B cell (primary cell): ENCODE measurements at regions not wholly inside any gene's neighbourhood (a gene's known extent, or its start where the extent isn't known, plus 50 kb on each side); places are given as distances from the start of the nearest gene placed in this dataset.

ENCODE experiments used
- ATAC-seq: fragments of 200-7000 bp; cut with Tn5 transposase; one replicate; pipeline ENCODE4 v1.10.0; 2021; ENCODE audit warnings: low read depth, mild to moderate bottlenecking, moderate number of reproducible peaks, moderate library complexity
- CTCF ChIA-PET: fragments of 350-600 bp; sonication (Branson Sonifier 250); formaldehyde crosslinking; loops from one replicate; lab custom pipeline; 2021; ENCODE audit warnings: antibody characterized with exemption, inconsistent platforms; lab: Charles Lee
- POLR2A ChIA-PET: fragments of 350-600 bp; sonication (Branson Sonifier 250); formaldehyde crosslinking; loops from one replicate; lab custom pipeline; 2021; ENCODE audit warnings: antibody characterized with exemption; lab: Charles Lee
- DNase-seq: peaks from one replicate; pipeline ENCODE4 v3.0.0; 2013
- H2AFZ ChIP-seq: 2 replicates; pipeline ENCODE4 v1.6.1; 2012; ENCODE audit warnings: mild to moderate bottlenecking, low read depth, low read length; ENCODE audit not compliant: insufficient read depth, poor library complexity, severe bottlenecking
- H3K27ac ChIP-seq, 2 donors: 1 replicate in 1 of 2; 2 replicates in 1 of 2; pipeline ENCODE4 v1.5.1; 2012 to 2013; ENCODE audit warnings: low read length in 2 of 2, mild to moderate bottlenecking in 2 of 2, moderate library complexity in 1 of 2
- H3K27me3 ChIP-seq, 4 experiments: fragments of 200-600 bp in 1 of 4; sonication (generic) in 1 of 4; replicated peaks in 1 of 4; 1 replicate in 2 of 4; 2 replicates in 2 of 4; pipeline versions ENCODE4 v1.6.1 to v1.7.0; 2013 to 2016; ENCODE audit warnings: low read length in 3 of 4, mild to moderate bottlenecking in 2 of 4, mixed read lengths in 1 of 4, moderate library complexity in 1 of 4; ENCODE audit not compliant: insufficient read depth in 4 of 4, control insufficient read depth in 3 of 4; ENCODE audit errors: control extremely low read depth in 1 of 4
- H3K36me3 ChIP-seq, 2 experiments: replicated peaks in 1 of 2; 1 replicate in 1 of 2; 2 replicates in 1 of 2; pipeline versions ENCODE4 v1.6.1 to v1.7.1; 2013; ENCODE audit warnings: low read length in 1 of 2; ENCODE audit not compliant: insufficient read depth in 2 of 2, control insufficient read depth in 1 of 2; ENCODE audit errors: control extremely low read depth in 1 of 2, extremely low read depth in 1 of 2
- H3K4me1 ChIP-seq, 2 donors: fragments of 200-600 bp in 1 of 2; sonication (generic) in 1 of 2; 1 replicate in 1 of 2; 2 replicates in 1 of 2; pipeline versions ENCODE4 v1.5.1 to v1.6.1; 2013 to 2017; ENCODE audit warnings: low read length in 2 of 2; ENCODE audit not compliant: control insufficient read depth in 2 of 2, insufficient read depth in 2 of 2
- H3K4me2 ChIP-seq: replicated peaks from 2 replicates; pipeline ENCODE3; 2012; ENCODE audit warnings: mild to moderate bottlenecking, low read depth, low read length; ENCODE audit not compliant: poor library complexity, severe bottlenecking
- H3K4me3 ChIP-seq, 5 experiments: fragments of 200-600 bp in 1 of 5; sonication (generic) in 1 of 5; 1 replicate in 3 of 5; 2 replicates in 2 of 5; pipeline versions ENCODE4 v1.5.1 to v1.7.0; 2011 to 2016; ENCODE audit warnings: low read length in 4 of 5, mild to moderate bottlenecking in 4 of 5, low read depth in 2 of 5, control low read depth in 1 of 5, moderate library complexity in 1 of 5; ENCODE audit not compliant: insufficient read depth in 1 of 5; ENCODE audit errors: control extremely low read depth in 1 of 5, extremely low read depth in 1 of 5
- H3K79me2 ChIP-seq: fragments of 200-600 bp; sonication (generic); one replicate; pipeline ENCODE4 v1.6.0; 2016; ENCODE audit warnings: low read length; ENCODE audit not compliant: control insufficient read depth, insufficient read depth
- H3K9ac ChIP-seq: fragments of 200-600 bp; sonication (generic); 2 replicates; pipeline ENCODE4 v1.6.1; 2017; ENCODE audit warnings: mild to moderate bottlenecking, low read length, moderate library complexity
- H3K9me3 ChIP-seq, 3 donors: one replicate each; pipeline versions ENCODE4 v1.6.1 to v1.7.1; 2013; ENCODE audit warnings: low read length in 2 of 3; ENCODE audit not compliant: control insufficient read depth in 2 of 3, insufficient read depth in 1 of 3; ENCODE audit errors: control extremely low read depth in 1 of 3
- H4K20me1 ChIP-seq: 2 replicates; pipeline ENCODE4 v1.6.0; 2012; ENCODE audit warnings: mild to moderate bottlenecking, low read length; ENCODE audit not compliant: insufficient read depth, control insufficient read depth, poor library complexity, severe bottlenecking
- H3K27ac Mint-ChIP-seq: one replicate; pipeline ENCODE4 v1.8.0; 2021; ENCODE audit warnings: mixed read lengths
- H3K27me3 Mint-ChIP-seq: one replicate; pipeline ENCODE4 v1.8.0; 2021; ENCODE audit warnings: mixed read lengths
- H3K4me1 Mint-ChIP-seq: one replicate; pipeline ENCODE4 v1.8.0; 2021; ENCODE audit warnings: mixed read lengths
- H3K4me3 Mint-ChIP-seq: one replicate; pipeline ENCODE4 v1.8.0; 2021; ENCODE audit warnings: mixed read lengths
- H3K9me3 Mint-ChIP-seq: one replicate; pipeline ENCODE4 v1.8.0; 2022; ENCODE audit warnings: mixed read lengths; ENCODE audit not compliant: insufficient read depth
- EZH2 ChIP-seq: IDR thresholded peaks from 2 replicates; pipeline ENCODE4 v1.6.1; 2012; ENCODE audit warnings: borderline replicate concordance, low read depth, mild to moderate bottlenecking, moderate library complexity, low read length; ENCODE audit not compliant: insufficient read depth, poor library complexity, severe bottlenecking
- WGBS: methylation state at CpG from one replicate; pipeline ENCODE4 v1.1.5; 2013; ENCODE audit warnings: missing lambda C conversion rate; ENCODE audit not compliant: insufficient coverage; 5-methylcytosine and 5-hydroxymethylcytosine counted together
- intact Hi-C: fragments of 100-400 bp; cut with micrococcal nuclease; formaldehyde crosslinking; loops from one replicate; pipeline ENCODE4 v1.10.0; 2022
- TF ChIP-seq, protein P1 (sequence below): fragments of 200-600 bp; IDR thresholded peaks from one replicate; pipeline ENCODE4 v1.8.0; 2022; ENCODE audit warnings: antibody characterized with exemption, mild to moderate bottlenecking

DNA sequence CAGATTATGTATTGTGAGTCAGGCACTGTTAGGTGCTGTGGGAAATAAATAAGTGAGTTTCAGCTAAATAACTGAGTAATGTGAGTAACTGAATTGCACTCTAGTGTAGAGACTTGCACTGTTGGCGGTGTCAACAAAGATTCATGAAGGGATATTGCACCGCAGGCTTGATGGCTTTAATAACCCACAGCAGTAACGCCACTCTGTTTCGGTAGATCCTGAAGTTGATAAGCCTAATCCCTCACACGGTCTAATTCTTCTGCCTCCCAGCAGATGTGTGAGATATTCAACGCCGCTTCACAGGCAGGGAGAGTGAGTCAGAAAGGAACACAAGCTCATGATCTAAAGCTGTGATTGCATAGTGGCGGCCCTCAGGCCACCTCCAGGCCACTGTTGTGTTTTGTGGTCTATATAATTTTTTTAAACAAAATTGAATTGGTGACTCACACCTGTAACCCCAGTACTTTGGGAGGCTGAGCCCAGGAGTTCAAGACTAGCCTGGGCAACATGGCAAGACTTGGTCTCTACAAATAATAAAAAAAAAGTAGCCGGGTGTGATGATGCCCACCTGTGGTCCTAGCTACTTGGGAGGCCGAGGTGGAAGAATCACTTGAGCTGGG is 94.3 kb downstream of the LIPG start:
- Mint-ChIP-seq H3K4me3 (no peak overlapping the region), H3K27me3 (peaks cover 6% of the 10 kb centered on the region), H3K4me1 (no peaks in the 10 kb centered on the region), H3K9me3 (no peaks in the 10 kb centered on the region), H3K27ac (no peak overlapping the region)
- Histone ChIP-seq H3K4me2 (no peak overlapping the region), H3K27ac (no peak overlapping the region), H3K27me3 (no peaks in the 10 kb centered on the region), H2AFZ (no peak overlapping the region), H3K79me2 (no peaks in the 10 kb centered on the region), H3K4me1 (no peaks in the 10 kb centered on the region), H3K9ac (no peak overlapping the region), H3K36me3 (no peaks in the 10 kb centered on the region), H4K20me1 (no peaks in the 10 kb centered on the region), H3K9me3 (no peaks in the 10 kb centered on the region), H3K4me3 (no peak overlapping the region)
- DNase-seq, result no peak
- intact Hi-C loops, result no loop called here
- ChIA-PET POLR2A (no interaction called here), CTCF (no interaction called here)
- TF ChIP-seq, protein P1, sequence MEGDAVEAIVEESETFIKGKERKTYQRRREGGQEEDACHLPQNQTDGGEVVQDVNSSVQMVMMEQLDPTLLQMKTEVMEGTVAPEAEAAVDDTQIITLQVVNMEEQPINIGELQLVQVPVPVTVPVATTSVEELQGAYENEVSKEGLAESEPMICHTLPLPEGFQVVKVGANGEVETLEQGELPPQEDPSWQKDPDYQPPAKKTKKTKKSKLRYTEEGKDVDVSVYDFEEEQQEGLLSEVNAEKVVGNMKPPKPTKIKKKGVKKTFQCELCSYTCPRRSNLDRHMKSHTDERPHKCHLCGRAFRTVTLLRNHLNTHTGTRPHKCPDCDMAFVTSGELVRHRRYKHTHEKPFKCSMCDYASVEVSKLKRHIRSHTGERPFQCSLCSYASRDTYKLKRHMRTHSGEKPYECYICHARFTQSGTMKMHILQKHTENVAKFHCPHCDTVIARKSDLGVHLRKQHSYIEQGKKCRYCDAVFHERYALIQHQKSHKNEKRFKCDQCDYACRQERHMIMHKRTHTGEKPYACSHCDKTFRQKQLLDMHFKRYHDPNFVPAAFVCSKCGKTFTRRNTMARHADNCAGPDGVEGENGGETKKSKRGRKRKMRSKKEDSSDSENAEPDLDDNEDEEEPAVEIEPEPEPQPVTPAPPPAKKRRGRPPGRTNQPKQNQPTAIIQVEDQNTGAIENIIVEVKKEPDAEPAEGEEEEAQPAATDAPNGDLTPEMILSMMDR, result no peak
- TF ChIP-seq EZH2, result no peak
- no peak for ATAC-seq
- whole genome bisulfite sequencing, result 87% methylated on average over 10 of the region's 10 CpGs

DNA sequence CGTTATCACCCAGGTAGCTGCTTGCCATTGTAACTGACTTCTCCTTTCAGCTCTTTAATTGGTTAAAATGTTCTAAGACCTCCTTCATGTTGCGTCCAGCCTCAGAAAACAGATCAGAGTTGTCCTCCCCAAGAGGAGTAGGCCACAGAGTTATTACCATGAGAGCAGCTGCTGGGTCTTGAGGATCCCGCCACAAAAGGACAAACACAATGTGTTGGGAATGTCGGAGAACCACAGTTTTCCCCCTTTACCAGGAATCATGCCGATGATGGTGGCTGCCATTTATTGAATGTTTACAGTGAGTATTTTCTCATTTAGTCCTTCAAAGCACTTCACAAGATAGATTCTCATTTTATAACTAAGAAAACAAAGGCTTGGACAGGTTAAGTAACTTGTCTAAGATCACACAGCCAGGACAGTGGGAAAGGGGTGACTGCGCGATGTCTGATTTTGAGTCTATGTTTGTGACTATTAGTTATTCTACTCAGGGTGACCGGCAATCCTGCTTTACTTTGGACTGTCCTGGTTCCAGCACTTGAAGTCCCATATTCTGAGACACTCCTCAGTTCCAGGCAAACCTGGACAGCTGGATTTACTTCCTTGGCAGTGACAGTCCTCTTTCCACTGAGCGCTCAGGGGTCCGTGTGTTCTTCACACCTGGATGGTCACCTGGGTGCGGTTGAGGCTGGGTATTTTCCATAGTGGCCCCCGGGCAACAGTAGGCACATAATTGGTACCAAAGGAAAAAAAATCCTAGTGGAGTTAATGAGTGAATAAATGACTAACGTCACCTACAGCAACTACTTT is 93.6 kb downstream of the LIPG start:
- CTCF ChIA-PET, result no interaction called here
- no peaks in the 10 kb centered on the region for H3K4me1 ChIP-seq

More for the DNA sequence above, 93.6 kb downstream of the LIPG start:
- POLR2A ChIA-PET, result no interaction called here
- Histone ChIP-seq H3K27me3 (no peaks in the 10 kb centered on the region), H2AFZ (no peak overlapping the region), H3K9ac (no peak overlapping the region), H3K9me3 (no peaks in the 10 kb centered on the region), H3K27ac (no peak overlapping the region), H4K20me1 (no peaks in the 10 kb centered on the region), H3K4me3 (no peak overlapping the region), H3K4me2 (no peak overlapping the region), H3K79me2 (no peaks in the 10 kb centered on the region), H3K36me3 (no peaks in the 10 kb centered on the region)
- intact Hi-C loops, result no loop called here
- H3K9me3 Mint-ChIP-seq, result no peaks in the 10 kb centered on the region
- H3K27ac Mint-ChIP-seq, result no peak overlapping the region
- H3K27me3 Mint-ChIP-seq, result peaks cover 7% of the 10 kb centered on the region
- ATAC-seq (no peak), DNase-seq (no peak)
- TF ChIP-seq, protein P1, result no peak
- no peak for TF ChIP-seq EZH2
- no peak overlapping the region for H3K4me3 Mint-ChIP-seq
- WGBS, result 97% methylated on average over 8 of the region's 13 CpGs
- H3K4me1 Mint-ChIP-seq, result no peaks in the 10 kb centered on the region
